SK-N-MC (cell line): ENCODE measurements at regions not wholly inside any gene's neighbourhood (a gene's known extent, or its start where the extent isn't known, plus 50 kb on each side); places are given as distances from the start of the nearest gene placed in this dataset.

Experiments
- EZH2 ChIP-seq: fragments of 200-600 bp; sonication (generic); IDR thresholded peaks from one replicate; pipeline ENCODE4 v1.6.1; 2017; ENCODE audit warnings: antibody characterized with exemption
- POLR2AphosphoS5 ChIP-seq: IDR thresholded peaks from 2 replicates; pipeline ENCODE4 v1.6.1; 2012; ENCODE audit warnings: mild to moderate bottlenecking, low read depth, low read length, borderline replicate concordance

GRCh38 chr2:106706283-106706682 lies 179.7 kb downstream of the ST6GAL2 start:
- no peak for TF ChIP-seq EZH2
- TF ChIP-seq POLR2AphosphoS5: no peak
